Stomach (tissue), 4 donors: ENCODE measurements at regions not wholly inside any gene's neighbourhood (a gene's known extent, or its start where the extent isn't known, plus 50 kb on each side); places are given as distances from the start of the nearest gene placed in this dataset.

ENCODE experiments used
- EP300 ChIP-seq: sonication (generic); formaldehyde crosslinking; IDR thresholded peaks from one replicate; pipeline ENCODE4 v1.6.1; 2017; ENCODE audit warnings: antibody characterized with exemption
- POLR2A ChIP-seq, 4 donors: fragments of 450-650 bp; IDR thresholded peaks; one replicate each; pipeline ENCODE4 v1.6.1; 2016; ENCODE audit warnings: antibody characterized with exemption in 4 of 4, control low read depth in 2 of 4, mild to moderate bottlenecking in 1 of 4, moderate library complexity in 1 of 4
- POLR2AphosphoS5 ChIP-seq, 3 donors: sonication (generic); formaldehyde crosslinking; IDR thresholded peaks; one replicate each; pipeline ENCODE4 v1.6.1; 2016; ENCODE audit warnings: antibody characterized with exemption in 3 of 3
- TF ChIP-seq, protein P1 (sequence below), 7 experiments: fragments of 450-650 bp in 4 of 7; fragments of 200-600 bp in 3 of 7; sonication (generic) in 3 of 7; IDR thresholded peaks; one replicate each; pipeline ENCODE4 v1.5.1; 2016 to 2019; ENCODE audit warnings: antibody characterized with exemption in 7 of 7, control low read depth in 2 of 7, mild to moderate bottlenecking in 1 of 7

GRCh38 chr15:79582650-79583049 lies 150.5 kb downstream of the MINAR1 start:
- TF ChIP-seq, protein P1, sequence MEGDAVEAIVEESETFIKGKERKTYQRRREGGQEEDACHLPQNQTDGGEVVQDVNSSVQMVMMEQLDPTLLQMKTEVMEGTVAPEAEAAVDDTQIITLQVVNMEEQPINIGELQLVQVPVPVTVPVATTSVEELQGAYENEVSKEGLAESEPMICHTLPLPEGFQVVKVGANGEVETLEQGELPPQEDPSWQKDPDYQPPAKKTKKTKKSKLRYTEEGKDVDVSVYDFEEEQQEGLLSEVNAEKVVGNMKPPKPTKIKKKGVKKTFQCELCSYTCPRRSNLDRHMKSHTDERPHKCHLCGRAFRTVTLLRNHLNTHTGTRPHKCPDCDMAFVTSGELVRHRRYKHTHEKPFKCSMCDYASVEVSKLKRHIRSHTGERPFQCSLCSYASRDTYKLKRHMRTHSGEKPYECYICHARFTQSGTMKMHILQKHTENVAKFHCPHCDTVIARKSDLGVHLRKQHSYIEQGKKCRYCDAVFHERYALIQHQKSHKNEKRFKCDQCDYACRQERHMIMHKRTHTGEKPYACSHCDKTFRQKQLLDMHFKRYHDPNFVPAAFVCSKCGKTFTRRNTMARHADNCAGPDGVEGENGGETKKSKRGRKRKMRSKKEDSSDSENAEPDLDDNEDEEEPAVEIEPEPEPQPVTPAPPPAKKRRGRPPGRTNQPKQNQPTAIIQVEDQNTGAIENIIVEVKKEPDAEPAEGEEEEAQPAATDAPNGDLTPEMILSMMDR (IDR thresholded peaks at IDR 0.05): no peak
- TF ChIP-seq POLR2AphosphoS5 (IDR thresholded peaks at IDR 0.05) (no peak), POLR2A (IDR thresholded peaks at IDR 0.05) (no peak), EP300 (no peak)
